Neural cell (in vitro differentiated cells): ENCODE measurements at regions not wholly inside any gene's neighbourhood (a gene's known extent, or its start where the extent isn't known, plus 50 kb on each side); places are given as distances from the start of the nearest gene placed in this dataset.

Experiments
- H2AFZ ChIP-seq: fragments of 200-600, 300-800 bp; sonication (generic), shearing (Covaris generic); 2 replicates; pipeline ENCODE4 v1.6.0; 2014; ENCODE audit warnings: low read depth, mild to moderate bottlenecking, antibody characterized with exemption, low read length, moderate library complexity
- H3F3A ChIP-seq: fragments of 200-600 bp; shearing (Covaris generic); 2 replicates; pipeline ENCODE4 v1.6.1; 2016; ENCODE audit warnings: mild to moderate bottlenecking, moderate library complexity, mixed read lengths, antibody characterized with exemption, low read length; ENCODE audit not compliant: insufficient read depth, poor library complexity, severe bottlenecking
- H3K27ac ChIP-seq: fragments of 200-600, 300-800 bp; sonication (generic), shearing (Covaris generic); 2 replicates; pipeline ENCODE4 v1.5.1; 2014; ENCODE audit warnings: mild to moderate bottlenecking, low read length, moderate library complexity
- H3K27me3 ChIP-seq: fragments of 300-800, 200-600 bp; sonication (generic), shearing (Covaris generic); 2 replicates; pipeline ENCODE4 v1.6.0; 2014; ENCODE audit warnings: mild to moderate bottlenecking, low read depth, low read length, moderate library complexity; ENCODE audit not compliant: insufficient read depth
- H3K36me3 ChIP-seq: fragments of 300-800, 200-600 bp; sonication (generic), shearing (Covaris generic); 2 replicates; pipeline ENCODE4 v1.5.1; 2014; ENCODE audit warnings: mild to moderate bottlenecking, antibody characterized with exemption, low read length, moderate library complexity; ENCODE audit not compliant: insufficient read depth
- H3K4me2 ChIP-seq: fragments of 300-800, 200-600 bp; sonication (generic), shearing (Covaris generic); 2 replicates; pipeline ENCODE4 v1.6.0; 2014; ENCODE audit warnings: mild to moderate bottlenecking, low read length
- H3K4me3 ChIP-seq: fragments of 300-800, 200-600 bp; sonication (generic), shearing (Covaris generic); 2 replicates; pipeline ENCODE4 v1.5.1; 2014; ENCODE audit warnings: mild to moderate bottlenecking, low read length, moderate library complexity
- H3K79me2 ChIP-seq: fragments of 200-600 bp; shearing (Covaris generic); replicated peaks from 2 replicates; pipeline ENCODE4 v1.6.0; 2014; ENCODE audit warnings: mild to moderate bottlenecking, low read length, moderate library complexity; ENCODE audit not compliant: insufficient read depth
- H3K9ac ChIP-seq: fragments of 300-800, 200-600 bp; sonication (generic), shearing (Covaris generic); 2 replicates; pipeline ENCODE4 v1.6.1; 2016; ENCODE audit warnings: mild to moderate bottlenecking, low read length, mixed read lengths
- H3K9me2 ChIP-seq: fragments of 200-600 bp; shearing (Covaris generic); 2 replicates; pipeline ENCODE4 v1.6.1; 2016; ENCODE audit warnings: mild to moderate bottlenecking, low read length, mixed read lengths; ENCODE audit not compliant: insufficient read depth
- H3K9me3 ChIP-seq: fragments of 200-600, 300-800 bp; sonication (generic), shearing (Covaris generic); 2 replicates; pipeline ENCODE4 v1.6.1; 2016; ENCODE audit warnings: mild to moderate bottlenecking, mixed run types, low read length, moderate library complexity, mixed read lengths
- H4K20me1 ChIP-seq: fragments of 200-600 bp; shearing (Covaris generic); 2 replicates; pipeline ENCODE4 v1.6.1; 2016; ENCODE audit warnings: mild to moderate bottlenecking, mixed run types; ENCODE audit not compliant: insufficient read depth
- CTCF ChIP-seq: fragments of 450-650 bp; IDR thresholded peaks from 2 replicates; pipeline ENCODE4 v1.5.1; 2014; ENCODE audit warnings: antibody characterized with exemption, mild to moderate bottlenecking, moderate library complexity; ENCODE audit not compliant: poor library complexity, severe bottlenecking
- EP300 ChIP-seq: fragments of 450-650 bp; conservative IDR thresholded peaks from 2 replicates; pipeline ENCODE4 v1.6.1; 2014; ENCODE audit warnings: antibody characterized with exemption, mild to moderate bottlenecking, moderate library complexity; ENCODE audit not compliant: poor library complexity, severe bottlenecking
- EZH2 ChIP-seq: fragments of 200-600, 300-800 bp; shearing (Covaris generic), sonication (generic); IDR thresholded peaks from 2 replicates; pipeline ENCODE4 v1.6.1; 2014; ENCODE audit warnings: antibody characterized with exemption, low read length, borderline replicate concordance, mild to moderate bottlenecking; ENCODE audit not compliant: insufficient read depth, poor library complexity, severe bottlenecking
- MXI1 ChIP-seq: fragments of 450-650 bp; conservative IDR thresholded peaks from 2 replicates; pipeline ENCODE4 v1.6.1; 2014; ENCODE audit warnings: antibody characterized with exemption, mild to moderate bottlenecking; ENCODE audit not compliant: poor library complexity, severe bottlenecking
- POLR2AphosphoS5 ChIP-seq: IDR thresholded peaks from 2 replicates; pipeline ENCODE4 v1.6.1; 2012
- RAD21 ChIP-seq: fragments of 450-650 bp; conservative IDR thresholded peaks from 2 replicates; pipeline ENCODE4 v1.6.1; 2014; ENCODE audit warnings: antibody characterized with exemption, mild to moderate bottlenecking, moderate library complexity
- REST ChIP-seq: IDR thresholded peaks from 2 replicates; pipeline ENCODE4 v1.6.1; 2012; ENCODE audit warnings: borderline replicate concordance
- SMC3 ChIP-seq: fragments of 450-650 bp; conservative IDR thresholded peaks from 2 replicates; pipeline ENCODE4 v1.6.1; 2014; ENCODE audit warnings: antibody characterized with exemption, mild to moderate bottlenecking, moderate library complexity; ENCODE audit not compliant: poor library complexity
- TAF1 ChIP-seq: IDR thresholded peaks from 2 replicates; pipeline ENCODE4 v1.6.1; 2012; ENCODE audit warnings: low read depth

- Histone ChIP-seq H3K79me2 (no peaks in the 10 kb centered on the region), H3K27me3 (no peaks in the 10 kb centered on the region), H2AFZ (no peak overlapping the region), H3K9me2 (no peaks in the 10 kb centered on the region), H3K27ac (no peak overlapping the region), H4K20me1 (no peaks in the 10 kb centered on the region), H3K36me3 (no peaks in the 10 kb centered on the region), H3K9me3 (no peaks in the 10 kb centered on the region), H3F3A (no peaks in the 10 kb centered on the region), H3K4me3 (no peak overlapping the region), H3K4me2 (no peak overlapping the region), H3K9ac (no peak overlapping the region)
- no peak for TF ChIP-seq EZH2
- TF ChIP-seq EP300 = no peak
- TF ChIP-seq RAD21 = no peak
- no peak for TF ChIP-seq TAF1
- no peak for TF ChIP-seq POLR2AphosphoS5
These were observed 100.1 kb downstream of the ICOS start for GRCh38 chr2:204036706-204037105.

- no peaks in the 10 kb centered on the region for H3K9me2 ChIP-seq
- H3K36me3 ChIP-seq = no peaks in the 10 kb centered on the region
- TF ChIP-seq SMC3 (no peak), TAF1 (no peak), POLR2AphosphoS5 (no peak), MXI1 (no peak), EZH2 (no peak), EP300 (no peak), RAD21 (no peak), REST (no peak), CTCF (no peak)
- no peaks in the 10 kb centered on the region for H4K20me1 ChIP-seq
- no peaks in the 10 kb centered on the region for H3F3A ChIP-seq
- H3K4me2 ChIP-seq = no peak overlapping the region
- no peak overlapping the region for H3K27ac ChIP-seq
- no peak overlapping the region for H3K9ac ChIP-seq
- no peak overlapping the region for H2AFZ ChIP-seq
- H3K9me3 ChIP-seq = no peaks in the 10 kb centered on the region
- H3K4me3 ChIP-seq = no peak overlapping the region
- H3K27me3 ChIP-seq = no peaks in the 10 kb centered on the region
- no peaks in the 10 kb centered on the region for H3K79me2 ChIP-seq
These were observed 100.7 kb downstream of the ICOS start for GRCh38 chr2:204037286-204037685.
